Suppressor macrophage treated with lipopolysaccharide for 4 hours (primary cell): ENCODE measurements at regions not wholly inside any gene's neighbourhood (a gene's known extent, or its start where the extent isn't known, plus 50 kb on each side); places are given as distances from the start of the nearest gene placed in this dataset.
"Not testable (repeated sequence)": the region's sequence is repeated elsewhere in the genome, so short reads cannot be mapped to it uniquely, and the experiment has no call there.

Source experiments
- DNase-seq: peaks from one replicate; pipeline ENCODE4 v3.0.0-alpha.2; 2020

- DNase-seq, result no peak
Measured at GRCh38 chr2:47295131-47295980, 73.8 kb upstream of the EPCAM start.

- DNase-seq, result peak; percentile 26
Measured at GRCh38 chr2:47293976-47294375, 75.1 kb upstream of the EPCAM start.

- peak; percentile 76 for DNase-seq
Measured at GRCh38 chr2:47288864-47289263, 80.2 kb upstream of the EPCAM start.

- no peak for DNase-seq
Measured at GRCh38 chr2:47283659-47284058, 85.5 kb upstream of the EPCAM start.

GRCh38 chr2:47282621-47283272 lies 86.4 kb upstream of the EPCAM start:
- DNase-seq, result no peak

GRCh38 chr2:47279525-47279924 lies 89.6 kb upstream of the EPCAM start:
- DNase-seq, result not testable (repeated sequence)

- DNase-seq, result no peak
Measured at GRCh38 chr2:47277987-47278386, 91.1 kb upstream of the EPCAM start.

GRCh38 chr2:47277187-47277586 lies 91.9 kb upstream of the EPCAM start:
- no peak for DNase-seq

- no peak for DNase-seq
Measured at GRCh38 chr2:47276061-47276460, 93.0 kb upstream of the EPCAM start.

- DNase-seq, result no peak
Measured at GRCh38 chr2:47274054-47274782, 94.9 kb upstream of the EPCAM start.

GRCh38 chr2:47272905-47273758 lies 96.0 kb upstream of the EPCAM start:
- no peak for DNase-seq

- peak; percentile 46 for DNase-seq
Measured at GRCh38 chr2:47272031-47272864, 95.9 kb upstream of the CALM2 start.

GRCh38 chr2:47271054-47272000 lies 95.0 kb upstream of the CALM2 start:
- no peak for DNase-seq

- DNase-seq, result no peak
Measured at GRCh38 chr2:47270421-47270820, 94.1 kb upstream of the CALM2 start.

GRCh38 chr2:47269316-47270232 lies 93.3 kb upstream of the CALM2 start:
- DNase-seq, result peak; percentile 81

- DNase-seq, result no peak
Measured at GRCh38 chr2:47267711-47268086, 91.4 kb upstream of the CALM2 start.

- DNase-seq, result no peak
Measured at GRCh38 chr2:47266939-47267710, 90.8 kb upstream of the CALM2 start.

GRCh38 chr2:47265751-47266231 lies 89.5 kb upstream of the CALM2 start:
- DNase-seq, result no peak

GRCh38 chr2:47265158-47265557 lies 88.8 kb upstream of the CALM2 start:
- no peak for DNase-seq
